H1 (cell line): ENCODE measurements at regions not wholly inside any gene's neighbourhood (a gene's known extent, or its start where the extent isn't known, plus 50 kb on each side); places are given as distances from the start of the nearest gene placed in this dataset.

Source experiments
- BACH1 ChIP-seq: IDR thresholded peaks from 2 replicates; pipeline ENCODE4 v1.6.1; 2012; ENCODE audit warnings: low read length, improper control_type of control experiment
- CBX5 ChIP-seq: fragments of 300-800, 300-1000 bp; sonication (generic); IDR thresholded peaks from 2 replicates; pipeline ENCODE4 v1.7.1; 2016; ENCODE audit warnings: antibody characterized with exemption, low read length, low read depth
- JUN ChIP-seq: IDR thresholded peaks from 2 replicates; pipeline ENCODE4 v1.6.1; 2011; ENCODE audit warnings: low read depth, mild to moderate bottlenecking, improper control_type of control experiment, low read length
- POLR2A ChIP-seq, 2 experiments: IDR thresholded peaks; 1 replicate in 1 of 2; 2 replicates in 1 of 2; pipeline ENCODE4 v1.6.1; 2011; ENCODE audit warnings: low read depth in 2 of 2, low read length in 2 of 2, mild to moderate bottlenecking in 2 of 2; ENCODE audit errors: control extremely low read depth in 1 of 2
- SAP30 ChIP-seq: fragments of 300-600 bp; sonication (generic); IDR thresholded peaks from 2 replicates; pipeline ENCODE4 v1.7.1; 2012; ENCODE audit warnings: low read length, moderate library complexity, mild to moderate bottlenecking, inconsistent platforms; ENCODE audit not compliant: insufficient read depth, insufficient replicate concordance
- SIX5 ChIP-seq: IDR thresholded peaks from 2 replicates; pipeline ENCODE4 v1.6.1; 2011; ENCODE audit warnings: mild to moderate bottlenecking, low read depth, low read length
- SP1 ChIP-seq: IDR thresholded peaks from 2 replicates; pipeline ENCODE4 v1.6.1; 2011; ENCODE audit warnings: low read depth, low read length

- no peak for TF ChIP-seq CBX5
- TF ChIP-seq SAP30 = no peak
- no peak for TF ChIP-seq BACH1
- no peak for TF ChIP-seq SP1
- no peak for TF ChIP-seq JUN
- TF ChIP-seq POLR2A (IDR thresholded peaks at IDR 0.05; ENCODE audit: control extremely low read depth in 1 of 2, low read depth in 2 of 2, low read length in 2 of 2) = no peak
- no peak for TF ChIP-seq SIX5
Measured at GRCh38 chr2:102082571-102083392, 59.8 kb upstream of the IL1R1 start (continued).
